ELR (cell line): ENCODE measurements at regions not wholly inside any gene's neighbourhood (a gene's known extent, or its start where the extent isn't known, plus 50 kb on each side); places are given as distances from the start of the nearest gene placed in this dataset.
"Not testable (repeated sequence)": the region's sequence is repeated elsewhere in the genome, so short reads cannot be mapped to it uniquely, and the experiment has no call there.

Source experiments
- DNase-seq: peaks from one replicate; pipeline ENCODE4 v3.0.0-alpha.2; 2015; ENCODE audit warnings: low read depth

- no peak for DNase-seq
These were observed 547.2 kb upstream of the CHORDC1 start for GRCh38 chr11:90770007-90770406.

GRCh38 chr11:90766121-90766520 is 543.3 kb upstream of the CHORDC1 start:
- DNase-seq = no peak

- no peak for DNase-seq
These were observed 541.8 kb upstream of the CHORDC1 start for GRCh38 chr11:90764691-90765090.

GRCh38 chr11:90757849-90758494 is 535.1 kb upstream of the CHORDC1 start:
- DNase-seq = no peak

DNA sequence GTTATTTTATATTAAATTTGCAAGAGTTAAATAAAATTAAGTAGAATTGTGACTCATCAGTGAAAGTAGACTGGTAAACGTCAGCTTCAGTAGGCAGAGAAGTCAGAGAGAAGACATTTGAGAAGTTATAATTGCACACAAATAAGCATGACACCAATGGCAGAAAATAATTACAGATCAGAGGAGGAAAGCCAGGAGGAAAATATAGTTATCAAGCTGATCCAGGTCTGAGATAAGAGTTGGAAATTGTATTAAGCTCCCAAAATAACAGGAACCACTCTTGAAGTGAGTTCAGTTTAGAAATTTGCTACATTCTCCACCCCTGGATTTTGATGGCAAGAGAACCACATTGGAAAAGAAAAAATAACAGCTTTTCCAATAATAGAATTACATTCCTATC is 533.8 kb upstream of the CHORDC1 start:
- no peak for DNase-seq

- DNase-seq = no peak
These were observed 530.7 kb upstream of the CHORDC1 start for GRCh38 chr11:90753546-90753945.

DNA sequence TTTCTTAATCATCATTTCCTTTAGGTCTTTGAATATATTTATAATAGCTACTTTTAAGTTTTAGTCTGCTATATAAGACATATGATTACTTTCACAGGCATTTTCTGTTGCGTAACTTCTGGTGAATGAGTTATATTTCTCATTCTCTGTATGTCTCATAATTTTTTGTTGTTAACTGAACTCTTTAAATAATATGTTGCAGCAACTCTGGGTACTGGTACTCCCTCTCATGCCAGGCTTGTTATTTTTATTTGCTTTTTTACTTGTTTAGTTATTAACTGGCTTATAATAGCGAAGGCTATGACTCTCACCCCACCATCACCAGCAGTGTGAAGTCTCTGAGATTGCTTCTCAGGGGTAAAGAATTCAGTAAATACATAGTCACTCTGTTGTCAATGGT is 524.2 kb upstream of the CHORDC1 start:
- DNase-seq = no peak

DNA sequence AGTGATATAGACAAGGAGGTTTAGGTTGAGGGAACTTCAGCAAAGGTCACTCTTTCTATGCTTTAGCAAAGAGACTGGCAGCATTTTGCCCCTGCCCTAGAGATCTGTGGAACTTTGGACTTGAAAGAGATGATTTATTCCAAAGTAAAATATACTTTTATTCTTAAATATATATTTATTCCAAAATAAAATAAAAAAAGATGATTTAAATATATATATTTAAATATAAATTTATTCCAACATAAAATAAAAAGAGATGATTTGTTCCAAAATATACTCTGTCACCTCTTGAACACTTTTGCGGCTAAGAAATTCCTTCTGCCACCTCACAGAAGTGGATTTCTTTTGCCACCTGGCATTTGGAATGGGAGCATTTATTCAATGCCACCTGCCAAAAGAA is 521.3 kb upstream of the CHORDC1 start:
- no peak for DNase-seq

- DNase-seq = no peak
These were observed 516.0 kb upstream of the CHORDC1 start for GRCh38 chr11:90738799-90739198.

DNA sequence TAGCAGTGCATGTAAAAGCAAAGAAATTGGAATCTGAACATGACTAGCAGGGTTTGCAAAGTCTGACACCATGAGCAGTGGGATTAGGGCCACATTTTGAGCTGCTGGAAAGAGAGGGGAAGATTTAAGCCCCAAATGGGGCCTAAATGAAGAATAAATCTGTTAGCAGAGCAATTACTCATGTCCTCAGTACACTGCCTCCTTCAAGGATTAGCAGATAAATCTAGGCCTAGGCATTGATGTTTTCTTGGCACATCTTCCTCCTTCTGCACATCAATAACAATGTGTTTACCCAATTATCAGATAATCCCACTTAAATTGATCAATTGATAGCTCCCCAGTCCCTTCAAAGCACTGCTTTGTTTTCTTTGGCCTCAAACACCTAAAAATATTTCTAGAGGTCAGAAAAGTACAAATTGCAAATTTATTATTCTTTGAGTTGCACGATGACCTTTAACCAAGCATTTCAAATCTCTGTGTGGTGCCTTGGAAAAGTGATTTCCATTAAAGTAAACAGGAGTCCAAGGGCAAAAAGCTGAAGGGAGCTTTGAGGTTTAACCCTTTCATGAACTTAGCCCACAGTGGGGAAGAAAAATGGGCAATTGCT is 514.7 kb upstream of the CHORDC1 start:
- no peak for DNase-seq

DNA sequence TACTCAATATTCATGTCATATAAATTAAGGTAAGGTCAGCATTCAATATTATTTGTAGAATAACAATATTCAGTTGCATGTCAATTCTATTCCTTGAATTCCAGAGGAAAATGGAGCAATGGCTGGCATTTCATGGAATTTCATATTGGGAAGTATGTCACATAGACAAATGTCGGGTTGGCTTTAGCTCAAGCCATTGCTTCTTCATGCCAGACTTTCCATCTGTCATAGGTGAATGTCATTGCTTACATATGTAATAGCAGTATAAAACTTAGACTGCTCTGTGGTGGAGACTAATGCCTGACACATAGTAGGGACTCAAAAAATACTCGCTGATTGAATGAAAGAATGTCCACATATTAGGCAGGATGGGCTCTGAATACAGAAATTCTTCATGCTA is 509.6 kb upstream of the CHORDC1 start:
- DNase-seq = no peak

DNA sequence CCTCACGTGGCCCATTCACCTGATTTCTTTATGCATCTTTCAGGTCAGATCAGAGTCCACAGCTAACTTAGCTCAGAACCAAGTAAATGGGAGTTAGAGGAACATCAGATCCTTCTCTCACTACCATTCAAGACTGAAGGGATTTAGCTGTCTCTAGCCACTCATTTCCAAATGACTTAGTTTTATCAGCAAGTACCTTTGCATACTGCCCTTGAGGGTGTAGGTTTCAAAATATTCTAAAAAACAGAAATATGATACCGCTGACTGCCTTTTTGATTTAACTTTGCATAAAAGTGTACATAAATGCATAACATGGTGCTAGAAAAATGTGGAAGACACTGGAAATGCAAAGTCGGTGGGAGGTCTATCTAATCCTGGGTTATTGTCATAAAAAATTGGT is 500.6 kb upstream of the CHORDC1 start:
- DNase-seq = no peak

DNA sequence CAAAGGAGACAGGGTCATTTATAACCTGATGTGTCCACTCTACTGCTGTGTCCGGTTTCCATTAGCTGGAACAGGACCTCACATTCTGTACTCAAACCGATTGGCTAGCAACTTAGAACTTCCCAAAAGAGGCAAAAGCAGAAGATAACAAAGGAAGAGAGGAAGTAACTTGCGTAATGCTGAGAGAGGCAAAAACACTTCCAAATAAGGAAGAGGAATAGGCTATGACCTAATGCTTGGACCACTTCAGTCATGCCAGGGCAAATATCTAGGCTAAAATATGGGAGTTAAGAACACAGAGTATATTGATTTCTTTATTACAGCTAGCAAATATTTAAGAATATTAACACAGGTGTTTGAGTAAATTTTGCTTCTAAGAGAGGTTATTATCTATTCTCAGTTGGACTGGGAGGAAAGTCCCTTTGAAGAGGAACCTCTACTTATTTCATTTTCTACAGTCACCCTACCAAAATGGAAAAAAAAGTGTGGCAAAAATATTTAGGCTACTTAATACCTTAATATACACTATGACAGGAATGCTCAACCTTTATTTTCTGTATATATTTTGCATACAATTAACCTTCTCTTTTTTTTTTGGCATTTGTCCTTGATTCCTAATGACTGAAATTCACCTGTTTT is 499.8 kb upstream of the CHORDC1 start:
- no peak for DNase-seq

DNA sequence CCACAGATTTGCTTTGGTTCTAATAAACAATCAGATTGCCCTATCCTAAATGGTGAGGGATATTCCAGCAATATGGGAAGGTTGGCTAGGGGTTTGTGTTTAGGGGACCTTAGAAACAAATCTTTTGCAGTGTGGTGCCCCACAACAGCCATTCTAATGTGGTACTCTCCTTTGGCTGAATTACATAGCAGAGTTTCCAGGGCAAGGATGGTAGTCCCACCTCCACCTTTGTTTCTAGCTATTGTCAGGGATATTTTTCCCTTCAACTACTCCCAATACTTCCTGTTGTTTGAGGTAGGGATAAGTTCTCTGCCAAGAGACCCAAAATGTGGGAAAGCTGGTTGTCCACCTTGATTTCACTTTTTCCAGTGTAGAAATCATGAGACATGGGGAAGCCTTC is 494.7 kb upstream of the CHORDC1 start:
- DNase-seq = no peak

DNA sequence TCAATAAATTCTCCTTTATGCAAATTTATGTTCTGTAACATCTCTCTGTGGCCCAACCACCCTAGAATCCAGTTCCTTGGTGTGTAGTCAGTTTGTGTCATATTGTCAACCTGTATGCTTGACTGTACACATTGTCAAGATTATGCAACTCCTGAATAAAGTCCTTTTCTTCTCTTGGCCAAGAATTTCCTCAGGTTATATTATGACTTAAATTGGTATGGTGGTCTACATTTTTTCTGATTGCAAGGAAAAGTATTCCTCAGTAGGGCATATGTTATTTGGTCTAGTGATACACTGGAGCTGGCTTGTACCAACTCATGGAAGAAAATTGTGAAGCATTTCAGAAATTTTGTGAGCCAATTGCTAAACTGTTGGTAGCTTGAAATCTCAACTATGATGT is 482.8 kb upstream of the CHORDC1 start:
- DNase-seq = no peak

DNA sequence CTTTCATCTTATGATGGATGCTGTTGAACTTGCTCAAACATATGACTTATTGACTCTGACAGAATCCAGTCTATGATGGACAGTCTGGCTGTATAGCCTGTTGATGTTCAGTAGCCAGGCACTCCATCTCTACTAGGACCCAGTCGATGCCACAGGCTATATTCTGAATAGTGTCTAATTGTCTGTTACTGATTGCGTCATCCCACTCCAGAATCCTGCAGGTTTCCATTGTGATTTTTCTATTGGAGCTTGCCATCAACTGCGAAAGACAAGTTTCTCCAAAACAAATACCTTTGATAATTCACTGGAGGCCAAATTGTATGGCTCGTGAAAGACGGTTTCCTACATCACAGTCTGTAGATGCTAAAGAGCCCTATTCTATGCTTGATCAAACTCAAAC is 481.7 kb upstream of the CHORDC1 start:
- no peak for DNase-seq

GRCh38 chr11:90701716-90702115 is 478.9 kb upstream of the CHORDC1 start:
- DNase-seq = no peak

DNA sequence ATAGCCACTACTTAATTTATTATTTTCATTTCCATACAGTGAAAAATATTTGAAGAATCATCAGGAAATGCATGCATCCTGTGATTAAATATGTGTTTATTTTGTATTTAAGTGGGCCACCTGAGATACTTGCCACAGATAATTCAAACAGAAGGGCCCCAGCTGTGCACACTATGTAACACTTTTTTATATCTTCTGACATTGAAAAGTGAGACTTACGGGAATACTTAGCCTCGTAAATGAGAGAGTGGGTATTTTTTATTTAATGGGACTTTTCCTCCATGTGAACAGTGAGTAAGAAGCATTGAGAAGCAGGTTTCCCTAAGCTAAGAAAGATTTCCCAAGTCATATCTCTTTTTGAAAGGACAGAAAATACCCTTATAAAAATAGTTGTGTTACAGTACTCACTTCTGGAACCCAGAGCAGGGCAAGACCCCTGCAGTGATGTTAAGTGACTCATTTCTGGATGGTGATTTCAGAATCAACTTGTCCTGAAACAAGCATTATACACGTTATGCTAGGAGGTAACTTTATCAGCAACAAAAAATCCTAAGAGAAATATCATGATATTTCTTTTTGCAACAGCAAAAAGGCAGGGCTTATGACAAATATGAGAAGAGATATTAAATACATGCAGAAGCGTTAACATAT is 478.1 kb upstream of the CHORDC1 start:
- no peak for DNase-seq

DNA sequence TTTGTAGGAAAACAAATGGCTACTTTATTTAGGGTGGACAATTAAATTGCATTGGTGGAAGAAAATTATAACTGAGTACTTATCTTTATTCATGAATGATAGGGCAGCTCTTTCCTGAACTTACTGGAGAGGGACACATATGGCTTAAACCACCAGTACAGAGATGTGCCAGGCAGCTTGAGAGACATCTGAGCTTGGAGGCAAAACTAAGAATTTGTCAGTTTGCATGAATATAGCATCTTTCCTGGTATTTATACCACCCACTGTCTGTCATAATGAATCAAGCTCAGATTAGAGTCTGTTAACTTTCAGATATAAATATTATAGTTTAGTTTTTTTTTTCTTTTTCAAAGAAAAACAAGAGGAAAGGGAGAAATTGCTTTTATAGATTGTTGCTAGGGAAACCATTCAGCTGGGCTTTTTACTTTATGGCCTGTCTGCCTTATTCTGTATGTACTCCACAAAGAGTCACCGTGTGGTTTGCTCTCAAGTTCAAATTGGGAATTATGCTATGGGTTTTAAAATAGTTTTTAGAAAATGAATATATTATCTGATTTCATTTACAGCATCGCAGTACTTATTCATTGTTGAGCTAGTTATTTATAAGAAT is 477.0 kb upstream of the CHORDC1 start:
- DNase-seq = no peak

GRCh38 chr11:90698238-90698637 is 475.4 kb upstream of the CHORDC1 start:
- no peak for DNase-seq

DNA sequence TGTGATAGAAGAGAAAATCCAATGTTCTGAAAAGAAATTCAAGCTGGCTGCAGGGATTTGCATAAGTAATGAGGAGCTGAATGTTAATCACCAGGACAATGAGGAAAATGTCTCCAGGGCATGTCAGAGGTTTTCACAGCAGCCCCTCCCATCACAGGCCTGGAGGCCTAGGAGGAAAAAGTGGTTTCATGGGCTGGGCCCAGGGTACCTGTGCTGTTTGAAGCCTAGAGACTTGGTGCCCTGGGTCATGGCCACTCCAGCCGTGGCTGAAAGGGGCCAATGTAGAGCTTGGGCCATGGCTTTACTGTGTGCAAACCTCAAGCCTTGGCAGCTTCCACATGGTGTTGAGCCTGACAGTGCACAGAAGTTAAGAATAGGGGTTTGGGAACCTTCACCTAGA is 452.6 kb upstream of the CHORDC1 start:
- DNase-seq = not testable (repeated sequence)

GRCh38 chr11:90669094-90669493 is 446.2 kb upstream of the CHORDC1 start:
- no peak for DNase-seq

DNA sequence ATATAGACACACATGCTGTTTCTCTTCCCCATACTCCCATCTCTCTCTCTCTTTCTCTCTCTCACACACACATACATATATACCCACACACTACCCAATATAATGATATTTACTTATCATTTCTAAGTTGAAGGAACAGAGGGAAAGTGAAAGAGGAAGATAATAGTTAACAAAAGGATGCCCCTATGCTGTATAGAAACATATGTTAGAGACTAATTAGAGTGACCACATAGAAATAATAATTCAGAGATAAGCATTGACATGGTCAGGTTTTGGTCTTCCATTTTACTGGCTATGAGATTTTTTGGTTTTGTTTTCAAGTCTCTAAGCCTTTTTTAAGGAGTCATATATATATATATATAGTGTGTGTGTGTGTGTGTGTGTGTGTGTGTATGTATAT is 445.7 kb upstream of the CHORDC1 start:
- DNase-seq = no peak
